ENCODE measurements at regions not wholly inside any gene's neighbourhood (a gene's known extent, or its start where the extent isn't known, plus 50 kb on each side); places are given as distances from the start of the nearest gene placed in this dataset.

DNA sequence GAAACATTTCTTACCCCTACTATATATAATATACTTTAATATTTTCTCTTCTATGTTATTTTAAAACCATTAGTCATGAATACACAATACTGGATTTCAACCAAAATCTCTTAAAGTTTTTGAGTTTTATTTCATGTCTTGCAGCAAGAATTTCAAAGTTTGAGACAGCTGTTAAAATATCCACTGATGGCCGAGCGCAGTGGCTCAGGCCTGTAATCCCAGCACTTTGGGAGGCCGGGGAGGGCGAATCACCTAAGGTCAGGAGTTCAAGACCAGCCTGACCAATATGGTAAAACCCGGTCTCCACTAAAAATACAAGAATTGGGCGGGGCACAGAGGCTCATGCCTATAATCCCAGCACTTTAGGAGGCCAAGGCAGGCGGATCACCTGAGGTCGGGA lies 59.7 kb upstream of the DAPK1 start:
- POLR2A ChIA-PET: no interaction called here
- H3K9me3 ChIP-seq (ENCODE audit: control insufficient read depth, insufficient read depth, low read length): peaks cover 2% of the 10 kb centered on the region
- CTCF ChIA-PET: no interaction called here
- TF ChIP-seq, protein P1, sequence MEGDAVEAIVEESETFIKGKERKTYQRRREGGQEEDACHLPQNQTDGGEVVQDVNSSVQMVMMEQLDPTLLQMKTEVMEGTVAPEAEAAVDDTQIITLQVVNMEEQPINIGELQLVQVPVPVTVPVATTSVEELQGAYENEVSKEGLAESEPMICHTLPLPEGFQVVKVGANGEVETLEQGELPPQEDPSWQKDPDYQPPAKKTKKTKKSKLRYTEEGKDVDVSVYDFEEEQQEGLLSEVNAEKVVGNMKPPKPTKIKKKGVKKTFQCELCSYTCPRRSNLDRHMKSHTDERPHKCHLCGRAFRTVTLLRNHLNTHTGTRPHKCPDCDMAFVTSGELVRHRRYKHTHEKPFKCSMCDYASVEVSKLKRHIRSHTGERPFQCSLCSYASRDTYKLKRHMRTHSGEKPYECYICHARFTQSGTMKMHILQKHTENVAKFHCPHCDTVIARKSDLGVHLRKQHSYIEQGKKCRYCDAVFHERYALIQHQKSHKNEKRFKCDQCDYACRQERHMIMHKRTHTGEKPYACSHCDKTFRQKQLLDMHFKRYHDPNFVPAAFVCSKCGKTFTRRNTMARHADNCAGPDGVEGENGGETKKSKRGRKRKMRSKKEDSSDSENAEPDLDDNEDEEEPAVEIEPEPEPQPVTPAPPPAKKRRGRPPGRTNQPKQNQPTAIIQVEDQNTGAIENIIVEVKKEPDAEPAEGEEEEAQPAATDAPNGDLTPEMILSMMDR (IDR thresholded peaks at IDR 0.05; ENCODE audit: low read depth, low read length): no peak
- H3K27me3 ChIP-seq (ENCODE audit: control insufficient read depth, insufficient read depth, low read length): no peaks in the 10 kb centered on the region
- no peak for DNase-seq (ENCODE audit: low read depth, low spot score)
- no peak overlapping the region for H3K4me3 ChIP-seq (ENCODE audit: low read depth, low read length)
- H3K27ac ChIP-seq (ENCODE audit: low read depth, low read length): no peak overlapping the region

DNA sequence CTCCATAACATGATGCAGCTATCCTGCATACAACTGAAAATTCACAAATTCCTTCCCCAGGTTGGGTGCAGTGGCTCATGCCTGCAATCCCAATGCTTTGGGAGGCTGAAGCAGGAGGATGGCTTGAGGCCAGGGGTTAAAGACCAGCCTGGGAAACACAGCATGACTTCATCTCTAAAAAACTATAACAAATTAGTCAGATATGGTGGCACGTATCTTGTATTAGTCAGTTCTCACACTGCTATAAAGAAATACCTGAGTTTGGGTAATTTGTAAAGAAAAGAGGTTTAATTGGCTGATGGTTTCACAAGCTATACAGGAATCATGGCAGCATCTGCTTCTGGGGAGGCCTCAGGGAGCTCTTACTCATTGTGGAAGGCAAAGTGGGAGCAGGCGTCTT lies 56.4 kb upstream of the DAPK1 start:
- POLR2A ChIA-PET: no interaction called here
- Histone ChIP-seq H3K27me3 (ENCODE audit: control insufficient read depth, insufficient read depth, low read length) (no peaks in the 10 kb centered on the region), H3K4me3 (ENCODE audit: low read depth, low read length) (no peak overlapping the region), H3K27ac (ENCODE audit: low read depth, low read length) (no peak overlapping the region), H3K9me3 (ENCODE audit: control insufficient read depth, insufficient read depth, low read length) (peaks cover 2% of the 10 kb centered on the region)
- TF ChIP-seq, protein P1 (IDR thresholded peaks at IDR 0.05; ENCODE audit: low read depth, low read length): no peak
- no peak for DNase-seq (ENCODE audit: low read depth, low spot score)
- CTCF ChIA-PET: no interaction called here

DNA sequence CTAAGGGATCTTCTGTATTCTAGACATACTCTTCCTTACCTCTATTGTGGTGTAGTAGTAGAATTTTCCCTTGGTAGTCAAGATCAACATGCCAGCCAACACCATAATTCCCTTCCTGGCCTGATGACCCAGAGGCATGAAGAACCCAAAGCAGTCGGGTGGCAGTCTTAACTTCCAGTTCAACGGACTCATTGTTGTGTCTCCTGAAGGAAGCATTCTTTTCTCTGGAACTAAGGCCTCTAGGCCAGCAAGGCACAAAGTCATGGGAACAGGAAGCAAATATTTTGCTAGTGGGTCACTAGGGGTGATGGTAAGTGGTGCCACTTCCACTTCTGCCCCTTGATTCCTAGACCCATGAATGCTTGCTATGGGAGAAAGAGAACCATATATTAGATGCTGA lies 55.2 kb upstream of the DAPK1 start:
- DNase-seq (ENCODE audit: low read depth, low spot score): no peak
- Histone ChIP-seq H3K27me3 (ENCODE audit: control insufficient read depth, insufficient read depth, low read length) (no peaks in the 10 kb centered on the region), H3K27ac (ENCODE audit: low read depth, low read length) (no peak overlapping the region), H3K4me3 (ENCODE audit: low read depth, low read length) (no peak overlapping the region), H3K9me3 (ENCODE audit: control insufficient read depth, insufficient read depth, low read length) (peaks cover 2% of the 10 kb centered on the region)
- ChIA-PET POLR2A (no interaction called here), CTCF (no interaction called here)
- TF ChIP-seq, protein P1 (IDR thresholded peaks at IDR 0.05; ENCODE audit: low read depth, low read length): no peak

DNA sequence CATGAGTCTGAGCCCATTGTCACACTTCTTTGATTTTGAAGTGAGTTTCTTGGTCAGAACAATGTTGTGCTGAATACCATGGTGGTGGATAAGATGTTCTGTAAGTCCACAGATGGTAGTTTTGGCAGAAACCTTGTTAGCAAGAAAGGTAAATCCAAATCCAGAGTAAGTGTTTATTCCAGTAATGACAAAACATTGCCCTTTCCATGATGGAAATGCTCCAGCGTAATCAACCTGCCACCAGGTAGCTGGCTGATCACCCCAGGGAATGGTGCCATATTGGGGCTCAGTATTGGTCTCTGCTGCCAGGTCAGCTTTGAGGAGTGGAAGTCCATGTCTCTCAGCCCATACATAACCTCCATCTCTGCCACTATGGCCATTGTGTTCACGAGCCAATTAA lies 54.7 kb upstream of the DAPK1 start:
- CTCF ChIA-PET: no interaction called here

DNA sequence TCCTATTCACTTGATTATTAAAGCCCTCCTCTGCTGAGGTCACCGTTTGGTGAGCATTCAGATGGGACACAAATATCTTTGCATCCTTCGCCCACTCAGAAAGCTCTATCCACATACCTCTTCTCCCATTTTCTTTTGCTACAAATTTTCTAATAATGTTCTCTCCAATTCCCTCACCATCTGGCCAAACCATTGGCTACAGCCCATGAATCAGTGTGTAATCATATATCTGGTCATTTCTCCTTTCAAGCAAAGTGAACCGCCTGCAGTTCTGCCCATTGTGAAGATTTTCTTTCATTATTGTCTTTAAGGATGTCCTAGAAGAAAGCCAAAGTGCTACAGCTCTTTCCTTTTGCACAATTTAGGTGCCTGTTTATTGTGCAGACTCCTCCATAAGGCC lies 54.2 kb upstream of the DAPK1 start:
- ChIA-PET POLR2A (no interaction called here), CTCF (no interaction called here)
- no peak overlapping the region for H3K27ac ChIP-seq (ENCODE audit: low read depth, low read length)
- H3K9me3 ChIP-seq (ENCODE audit: control insufficient read depth, insufficient read depth, low read length): peaks cover 2% of the 10 kb centered on the region
- H3K27me3 ChIP-seq (ENCODE audit: control insufficient read depth, insufficient read depth, low read length): no peaks in the 10 kb centered on the region
- TF ChIP-seq, protein P1 (IDR thresholded peaks at IDR 0.05; ENCODE audit: low read depth, low read length): no peak
- DNase-seq (ENCODE audit: low read depth, low spot score): no peak
- H3K4me3 ChIP-seq (ENCODE audit: low read depth, low read length): no peak overlapping the region

More for the DNA sequence above, 54.7 kb upstream of the DAPK1 start:
- POLR2A ChIA-PET: no interaction called here
- Histone ChIP-seq H3K27me3 (ENCODE audit: control insufficient read depth, insufficient read depth, low read length) (no peaks in the 10 kb centered on the region), H3K4me3 (ENCODE audit: low read depth, low read length) (no peak overlapping the region), H3K27ac (ENCODE audit: low read depth, low read length) (no peak overlapping the region), H3K9me3 (ENCODE audit: control insufficient read depth, insufficient read depth, low read length) (peaks cover 2% of the 10 kb centered on the region)
- no peak for DNase-seq (ENCODE audit: low read depth, low spot score)
- TF ChIP-seq, protein P1 (IDR thresholded peaks at IDR 0.05; ENCODE audit: low read depth, low read length): no peak
